Activated T-helper 17 cell treated with anti-CD3 and anti-CD28 coated beads, Interleukin-2, amount 50 U/mL, for 72 hours (primary cell): ENCODE measurements at regions not wholly inside any gene's neighbourhood (a gene's known extent, or its start where the extent isn't known, plus 50 kb on each side); places are given as distances from the start of the nearest gene placed in this dataset.
"Not testable (repeated sequence)": the region's sequence is repeated elsewhere in the genome, so short reads cannot be mapped to it uniquely, and the experiment has no call there.

ENCODE experiments used
- ATAC-seq: fragments of 150-1000 bp; cut with Tn5 transposase; replicated peaks from 2 replicates; pipeline ENCODE4 v1.10.0; 2021; ENCODE audit warnings: mild to moderate bottlenecking, moderate library complexity
- H3K27ac Mint-ChIP-seq: one replicate; pipeline ENCODE4 v1.8.0; 2022; ENCODE audit warnings: mixed read lengths
- H3K27me3 Mint-ChIP-seq: one replicate; pipeline ENCODE4 v1.8.0; 2022; ENCODE audit warnings: mixed read lengths
- H3K36me3 Mint-ChIP-seq: one replicate; pipeline ENCODE4 v1.8.0; 2022; ENCODE audit warnings: low read depth, mild to moderate bottlenecking, mixed read lengths
- H3K4me1 Mint-ChIP-seq: one replicate; pipeline ENCODE4 v1.8.0; 2022; ENCODE audit warnings: mixed read lengths
- H3K4me3 Mint-ChIP-seq: one replicate; pipeline ENCODE4 v1.8.0; 2022; ENCODE audit warnings: mild to moderate bottlenecking, mixed read lengths
- H3K9me3 Mint-ChIP-seq: one replicate; pipeline ENCODE4 v1.8.0; 2022; ENCODE audit warnings: mixed read lengths

GRCh38 chr3:152760024-152760563, 74.8 kb upstream of the P2RY1 start:
- H3K27ac Mint-ChIP-seq = no peak overlapping the region
- H3K4me1 Mint-ChIP-seq = no peaks in the 10 kb centered on the region
- H3K9me3 Mint-ChIP-seq = peaks cover 4% of the 10 kb centered on the region
- no peak overlapping the region for H3K4me3 Mint-ChIP-seq
- H3K27me3 Mint-ChIP-seq = peaks cover 4% of the 10 kb centered on the region
- no peak for ATAC-seq
- H3K36me3 Mint-ChIP-seq = no peaks in the 10 kb centered on the region

- H3K36me3 Mint-ChIP-seq = no peaks in the 10 kb centered on the region
- peaks cover 9% of the 10 kb centered on the region for H3K9me3 Mint-ChIP-seq
- peaks cover 4% of the 10 kb centered on the region for H3K27me3 Mint-ChIP-seq
- no peak for ATAC-seq
- no peak overlapping the region for H3K27ac Mint-ChIP-seq
- H3K4me1 Mint-ChIP-seq = no peaks in the 10 kb centered on the region
- H3K4me3 Mint-ChIP-seq = no peak overlapping the region
Measured at GRCh38 chr3:152760591-152760990, 74.3 kb upstream of the P2RY1 start.

- H3K4me3 Mint-ChIP-seq = no peak overlapping the region
- peaks cover 9% of the 10 kb centered on the region for H3K9me3 Mint-ChIP-seq
- H3K27me3 Mint-ChIP-seq = no peaks in the 10 kb centered on the region
- no peaks in the 10 kb centered on the region for H3K36me3 Mint-ChIP-seq
- no peaks in the 10 kb centered on the region for H3K4me1 Mint-ChIP-seq
- ATAC-seq = no peak
- no peak overlapping the region for H3K27ac Mint-ChIP-seq
Measured at GRCh38 chr3:152768478-152768877, 66.5 kb upstream of the P2RY1 start.

GRCh38 chr3:152769523-152769922, 65.4 kb upstream of the P2RY1 start:
- Mint-ChIP-seq H3K27ac (no peak overlapping the region), H3K4me3 (no peak overlapping the region), H3K36me3 (no peaks in the 10 kb centered on the region), H3K4me1 (no peaks in the 10 kb centered on the region), H3K27me3 (no peaks in the 10 kb centered on the region), H3K9me3 (peaks cover 9% of the 10 kb centered on the region)
- ATAC-seq = no peak

- H3K27ac Mint-ChIP-seq = no peak overlapping the region
- no peak for ATAC-seq
- no peak overlapping the region for H3K4me3 Mint-ChIP-seq
- H3K4me1 Mint-ChIP-seq = no peaks in the 10 kb centered on the region
- no peaks in the 10 kb centered on the region for H3K27me3 Mint-ChIP-seq
- peaks cover 3% of the 10 kb centered on the region for H3K9me3 Mint-ChIP-seq
- no peaks in the 10 kb centered on the region for H3K36me3 Mint-ChIP-seq
Measured at GRCh38 chr3:152770296-152770695, 64.6 kb upstream of the P2RY1 start.

GRCh38 chr3:152771120-152771519, 63.8 kb upstream of the P2RY1 start:
- H3K27ac Mint-ChIP-seq = no peak overlapping the region
- H3K4me1 Mint-ChIP-seq = no peaks in the 10 kb centered on the region
- no peak for ATAC-seq
- H3K4me3 Mint-ChIP-seq = no peak overlapping the region
- H3K27me3 Mint-ChIP-seq = no peaks in the 10 kb centered on the region
- H3K9me3 Mint-ChIP-seq = no peaks in the 10 kb centered on the region
- no peaks in the 10 kb centered on the region for H3K36me3 Mint-ChIP-seq

- no peaks in the 10 kb centered on the region for H3K4me1 Mint-ChIP-seq
Measured at GRCh38 chr3:152772674-152773225, 62.2 kb upstream of the P2RY1 start.

GRCh38 chr3:152773633-152774032, 61.3 kb upstream of the P2RY1 start:
- no peak for ATAC-seq
- Mint-ChIP-seq H3K4me1 (no peaks in the 10 kb centered on the region), H3K27me3 (no peaks in the 10 kb centered on the region), H3K36me3 (no peaks in the 10 kb centered on the region), H3K27ac (no peak overlapping the region), H3K9me3 (no peaks in the 10 kb centered on the region), H3K4me3 (no peak overlapping the region)

More at GRCh38 chr3:152772674-152773225, 62.2 kb upstream of the P2RY1 start:
- H3K27ac Mint-ChIP-seq = no peak overlapping the region
- no peak for ATAC-seq
- H3K36me3 Mint-ChIP-seq = no peaks in the 10 kb centered on the region
- no peaks in the 10 kb centered on the region for H3K9me3 Mint-ChIP-seq
- no peaks in the 10 kb centered on the region for H3K27me3 Mint-ChIP-seq
- no peak overlapping the region for H3K4me3 Mint-ChIP-seq

GRCh38 chr3:152774230-152774629, 60.7 kb upstream of the P2RY1 start:
- not testable (repeated sequence) for H3K27me3 Mint-ChIP-seq, H3K9me3 Mint-ChIP-seq, ATAC-seq, H3K27ac Mint-ChIP-seq, H3K4me3 Mint-ChIP-seq, H3K36me3 Mint-ChIP-seq, H3K4me1 Mint-ChIP-seq

- Mint-ChIP-seq H3K4me3 (no peak overlapping the region), H3K4me1 (no peaks in the 10 kb centered on the region), H3K27ac (no peak overlapping the region), H3K27me3 (no peaks in the 10 kb centered on the region), H3K9me3 (no peaks in the 10 kb centered on the region), H3K36me3 (no peaks in the 10 kb centered on the region)
- ATAC-seq = no peak
Measured at GRCh38 chr3:152778022-152778421, 56.9 kb upstream of the P2RY1 start.

GRCh38 chr3:152779653-152780052, 55.3 kb upstream of the P2RY1 start:
- Mint-ChIP-seq H3K27ac (no peak overlapping the region), H3K36me3 (no peaks in the 10 kb centered on the region), H3K4me3 (no peak overlapping the region), H3K27me3 (no peaks in the 10 kb centered on the region), H3K4me1 (no peaks in the 10 kb centered on the region), H3K9me3 (no peaks in the 10 kb centered on the region)
- ATAC-seq = no peak

- Mint-ChIP-seq H3K4me1 (no peaks in the 10 kb centered on the region), H3K27ac (no peak overlapping the region), H3K36me3 (no peaks in the 10 kb centered on the region), H3K27me3 (peaks cover 5% of the 10 kb centered on the region), H3K9me3 (no peaks in the 10 kb centered on the region), H3K4me3 (no peak overlapping the region)
- no peak for ATAC-seq
Measured at GRCh38 chr3:152780553-152780952, 54.4 kb upstream of the P2RY1 start.

GRCh38 chr3:152785051-152785450, 49.9 kb upstream of the P2RY1 start:
- H3K27me3 Mint-ChIP-seq = peaks cover 5% of the 10 kb centered on the region
- no peak for ATAC-seq
- no peaks in the 10 kb centered on the region for H3K36me3 Mint-ChIP-seq
- no peak overlapping the region for H3K4me3 Mint-ChIP-seq
- no peaks in the 10 kb centered on the region for H3K4me1 Mint-ChIP-seq
- no peaks in the 10 kb centered on the region for H3K9me3 Mint-ChIP-seq
- H3K27ac Mint-ChIP-seq = no peak overlapping the region
